Left lung (tissue), 4 donors: ENCODE measurements at regions not wholly inside any gene's neighbourhood (a gene's known extent, or its start where the extent isn't known, plus 50 kb on each side); places are given as distances from the start of the nearest gene placed in this dataset.

ENCODE experiments used
- ATAC-seq: fragments of 200-7000 bp; cut with Tn5 transposase; one replicate; pipeline ENCODE4 v1.9.1; 2020; ENCODE audit warnings: moderate library complexity
- DNase-seq, 4 donors: peaks; one replicate each; pipeline ENCODE4 v3.0.0-alpha.2; 2013 to 2020
- H3K27ac ChIP-seq, 2 donors: fragments of 200-600 bp; sonication (generic) in 1 of 2; one replicate each; pipeline versions ENCODE4 v1.5.0 to v1.8.0; 2020 to 2021
- H3K27me3 ChIP-seq, 2 donors: fragments of 200-600 bp; sonication (generic) in 1 of 2; one replicate each; pipeline versions ENCODE4 v1.5.0 to v1.8.0; 2020 to 2021
- H3K36me3 ChIP-seq, 2 donors: fragments of 200-600 bp; sonication (generic) in 1 of 2; one replicate each; pipeline versions ENCODE4 v1.5.0 to v1.8.0; 2020 to 2021
- H3K4me1 ChIP-seq, 2 donors: fragments of 200-600 bp; one replicate each; pipeline ENCODE4 v1.8.0; 2021
- H3K4me3 ChIP-seq, 2 donors: fragments of 200-600 bp; sonication (generic) in 1 of 2; one replicate each; pipeline versions ENCODE4 v1.5.0 to v1.8.0; 2020 to 2021; ENCODE audit warnings: mild to moderate bottlenecking in 1 of 2
- H3K9me3 ChIP-seq, 2 donors: fragments of 200-600 bp; sonication (generic) in 1 of 2; one replicate each; pipeline versions ENCODE4 v1.5.0 to v1.8.0; 2020 to 2021
- intact Hi-C, 2 donors: fragments of 100-400 bp; cut with DNase I; formaldehyde crosslinking; loops; one replicate each; pipeline versions ENCODE4 v1.11.2 to v1.14.2; 2022
- TF ChIP-seq, protein P1 (sequence below), 2 donors: fragments of 200-600 bp; sonication (generic) in 1 of 2; IDR thresholded peaks; one replicate each; pipeline versions ENCODE4 v1.5.0 to v1.8.0; 2021; ENCODE audit warnings: antibody characterized with exemption in 2 of 2
- donor health status: DM: no; HTN: yes; CAD: no.
- donor health status: DM: no; HTN: no; CAD: no.

DNA sequence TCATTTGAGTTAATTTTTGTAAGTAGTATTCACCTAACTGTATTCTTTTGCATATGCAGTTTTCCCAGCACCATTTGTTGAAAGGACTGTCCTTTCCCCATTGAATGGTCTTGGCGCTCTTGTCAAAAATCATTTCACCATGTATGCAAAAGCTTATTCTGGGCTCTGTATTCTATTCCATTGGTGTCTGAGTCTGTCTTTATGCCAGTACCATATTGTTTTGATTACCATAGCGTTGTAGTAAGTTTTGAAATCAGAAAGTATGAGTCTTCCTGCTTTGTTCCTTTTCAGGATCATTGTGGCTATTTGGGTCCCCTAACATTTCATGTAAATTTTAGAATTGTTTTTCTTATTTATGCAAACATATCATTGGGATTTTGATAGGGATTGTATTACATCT is 508.7 kb upstream of the RGS6 start:
- no peaks in the 10 kb centered on the region for H3K27me3 ChIP-seq
- intact Hi-C loops, result no loop called here
- peaks cover 0 to 5% of the 10 kb centered on the region in 2 donors for H3K36me3 ChIP-seq
- peaks cover 0 to 28% of the 10 kb centered on the region in 2 donors for H3K9me3 ChIP-seq
- no peak overlapping the region for H3K4me3 ChIP-seq
- H3K27ac ChIP-seq, result no peak overlapping the region
- DNase-seq (no peak), ATAC-seq (no peak)
- H3K4me1 ChIP-seq, result no peaks in the 10 kb centered on the region
- TF ChIP-seq, protein P1, sequence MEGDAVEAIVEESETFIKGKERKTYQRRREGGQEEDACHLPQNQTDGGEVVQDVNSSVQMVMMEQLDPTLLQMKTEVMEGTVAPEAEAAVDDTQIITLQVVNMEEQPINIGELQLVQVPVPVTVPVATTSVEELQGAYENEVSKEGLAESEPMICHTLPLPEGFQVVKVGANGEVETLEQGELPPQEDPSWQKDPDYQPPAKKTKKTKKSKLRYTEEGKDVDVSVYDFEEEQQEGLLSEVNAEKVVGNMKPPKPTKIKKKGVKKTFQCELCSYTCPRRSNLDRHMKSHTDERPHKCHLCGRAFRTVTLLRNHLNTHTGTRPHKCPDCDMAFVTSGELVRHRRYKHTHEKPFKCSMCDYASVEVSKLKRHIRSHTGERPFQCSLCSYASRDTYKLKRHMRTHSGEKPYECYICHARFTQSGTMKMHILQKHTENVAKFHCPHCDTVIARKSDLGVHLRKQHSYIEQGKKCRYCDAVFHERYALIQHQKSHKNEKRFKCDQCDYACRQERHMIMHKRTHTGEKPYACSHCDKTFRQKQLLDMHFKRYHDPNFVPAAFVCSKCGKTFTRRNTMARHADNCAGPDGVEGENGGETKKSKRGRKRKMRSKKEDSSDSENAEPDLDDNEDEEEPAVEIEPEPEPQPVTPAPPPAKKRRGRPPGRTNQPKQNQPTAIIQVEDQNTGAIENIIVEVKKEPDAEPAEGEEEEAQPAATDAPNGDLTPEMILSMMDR (IDR thresholded peaks at IDR 0.05), result no peak

DNA sequence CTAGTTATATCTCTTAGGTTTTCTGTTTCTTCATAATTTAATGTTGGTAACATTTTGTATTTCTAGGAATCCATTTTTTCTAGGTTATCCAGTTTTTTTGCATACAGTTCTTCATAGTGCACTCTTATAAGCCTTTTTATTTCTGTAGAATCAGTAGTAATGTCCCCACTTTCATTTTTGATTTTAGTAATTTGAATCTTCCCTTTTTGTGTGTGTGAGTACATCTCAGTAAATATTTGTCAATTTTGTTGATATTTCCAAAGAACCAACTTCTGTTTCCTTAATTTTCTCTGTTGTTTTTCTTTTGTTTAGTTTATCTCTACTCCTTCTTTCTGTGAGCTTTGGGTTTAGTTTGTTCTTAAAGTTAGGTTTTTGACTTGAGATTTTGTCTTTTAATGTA is 507.3 kb upstream of the RGS6 start:
- TF ChIP-seq, protein P1 (IDR thresholded peaks at IDR 0.05), result no peak
- no peak for ATAC-seq
- H3K27me3 ChIP-seq, result no peaks in the 10 kb centered on the region
- no peaks in the 10 kb centered on the region for H3K4me1 ChIP-seq
- no peak overlapping the region for H3K27ac ChIP-seq
- no peak for DNase-seq
- intact Hi-C loops, result no loop called here
- no peak overlapping the region for H3K4me3 ChIP-seq
- H3K36me3 ChIP-seq, result peaks cover 0 to 5% of the 10 kb centered on the region in 2 donors
- peaks cover 0 to 28% of the 10 kb centered on the region in 2 donors for H3K9me3 ChIP-seq

DNA sequence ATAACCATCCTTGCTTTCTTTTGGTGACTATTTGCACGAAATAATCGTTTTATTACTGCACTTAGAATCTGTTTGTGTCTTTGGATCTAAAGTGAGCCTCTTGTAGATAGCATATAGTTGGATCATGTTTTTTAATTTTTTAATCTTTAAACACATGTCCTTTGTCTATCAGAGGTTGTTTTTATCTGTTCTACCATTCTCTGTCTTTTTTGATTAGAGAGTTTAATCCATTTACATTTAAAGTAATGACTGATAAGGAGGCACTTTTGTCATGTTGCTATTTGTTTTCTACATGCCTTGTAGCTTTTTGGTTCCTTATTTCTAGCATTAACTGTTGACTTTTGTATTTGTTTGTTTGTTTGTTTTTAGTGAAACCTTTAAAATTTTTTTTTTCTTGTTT is 506.2 kb upstream of the RGS6 start:
- intact Hi-C loops, result no loop called here
- TF ChIP-seq, protein P1 (IDR thresholded peaks at IDR 0.05), result no peak
- Histone ChIP-seq H3K27ac (no peak overlapping the region), H3K4me1 (no peaks in the 10 kb centered on the region), H3K9me3 (peaks cover 0 to 28% of the 10 kb centered on the region in 2 donors), H3K27me3 (no peaks in the 10 kb centered on the region), H3K36me3 (peaks cover 0 to 5% of the 10 kb centered on the region in 2 donors), H3K4me3 (no peak overlapping the region)
- no peak for ATAC-seq
- no peak for DNase-seq

DNA sequence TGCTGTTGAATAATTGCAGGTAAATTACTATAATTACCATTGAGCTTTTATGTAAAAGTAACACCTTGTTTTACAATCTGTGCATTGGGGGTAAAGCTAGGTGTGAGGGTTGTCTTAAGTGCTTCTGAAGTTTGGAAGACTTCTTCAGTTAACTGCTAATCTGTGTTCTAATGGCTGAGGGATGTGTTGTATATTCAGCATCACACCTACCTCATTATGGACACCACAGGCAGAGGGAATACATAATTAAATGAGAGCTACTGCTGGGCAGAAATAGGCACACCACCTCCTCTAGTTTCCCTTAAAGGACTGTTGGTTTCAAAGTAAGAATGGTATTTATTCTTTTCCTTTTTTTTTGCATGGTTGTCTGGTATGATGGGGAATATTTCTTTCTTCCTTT is 502.3 kb upstream of the RGS6 start:
- ATAC-seq (no peak), DNase-seq (no peak)
- Histone ChIP-seq H3K4me1 (no peaks in the 10 kb centered on the region), H3K27me3 (no peaks in the 10 kb centered on the region), H3K9me3 (peaks cover 0 to 25% of the 10 kb centered on the region in 2 donors), H3K27ac (no peak overlapping the region), H3K36me3 (peaks cover 0 to 5% of the 10 kb centered on the region in 2 donors), H3K4me3 (no peak overlapping the region)
- TF ChIP-seq, protein P1 (IDR thresholded peaks at IDR 0.05), result no peak
- intact Hi-C loops, result no loop called here

DNA sequence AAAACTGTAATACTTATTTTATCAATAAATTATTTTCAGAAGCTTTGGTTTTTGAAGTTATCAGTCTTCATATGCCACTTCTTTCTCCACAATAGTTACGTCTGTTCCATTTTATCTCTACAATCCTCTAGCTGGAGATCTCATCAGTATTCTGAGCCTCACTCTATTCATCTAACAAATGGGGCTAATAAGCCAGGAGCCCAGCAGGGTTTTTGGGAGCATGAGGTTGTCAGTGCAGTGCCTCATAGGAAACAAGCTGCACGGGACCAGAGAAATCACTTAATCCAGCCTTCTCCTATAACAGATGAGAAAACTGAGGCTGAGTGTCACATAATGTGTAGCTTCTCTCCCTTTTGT is 501.9 kb upstream of the RGS6 start:
- no peak overlapping the region for H3K4me3 ChIP-seq
- TF ChIP-seq, protein P1 (IDR thresholded peaks at IDR 0.05), result no peak
- no peak for ATAC-seq
- H3K9me3 ChIP-seq, result peaks cover 0 to 21% of the 10 kb centered on the region in 2 donors
- H3K36me3 ChIP-seq, result peaks cover 0 to 5% of the 10 kb centered on the region in 2 donors
- intact Hi-C loops, result no loop called here
- no peaks in the 10 kb centered on the region for H3K27me3 ChIP-seq
- H3K4me1 ChIP-seq, result no peaks in the 10 kb centered on the region
- DNase-seq, result no peak
- no peak overlapping the region for H3K27ac ChIP-seq
